ENCODE measurements at regions not wholly inside any gene's neighbourhood (a gene's known extent, or its start where the extent isn't known, plus 50 kb on each side); places are given as distances from the start of the nearest gene placed in this dataset.
A peak's percentile ranks its signal among the peaks of the same experiment; 100 is the strongest.

GRCh38 chr6:79842376-79843040, 104.8 kb downstream of the ELOVL4 start:
- H3K36me3 ChIP-seq (ENCODE audit: control insufficient read depth in 2 of 3, insufficient read depth in 3 of 3, low read length in 3 of 3) = no peaks in the 10 kb centered on the region
- Mint-ChIP-seq H3K27me3 (peaks cover 0 to 42% (median 30%) of the 10 kb centered on the region in 5 donors), H3K4me3 (no peak overlapping the region), H3K27ac (no peak overlapping the region), H3K36me3 (no peaks in the 10 kb centered on the region), H3K4me1 (peaks cover 0 to 2% (median 0%) of the 10 kb centered on the region in 7 donors), H3K9me3 (peaks cover 0 to 5% (median 0%) of the 10 kb centered on the region in 11 donors)
- ATAC-seq (no peak), DNase-seq (no peak)
- CTCF ChIA-PET = no interaction called here
- POLR2A ChIA-PET = no interaction called here
- no peaks in the 10 kb centered on the region for H3K4me1 ChIP-seq (ENCODE audit: control insufficient read depth in 2 of 2, insufficient read depth in 2 of 2, low read length in 2 of 2)
- no peaks in the 10 kb centered on the region for H3K9me3 ChIP-seq (ENCODE audit: control insufficient read depth in 2 of 3, low read length in 3 of 3)
- intact Hi-C loops (cut with micrococcal nuclease) = no loop called here
- no peak overlapping the region for H3K4me3 ChIP-seq (ENCODE audit: low read length)
- H3K27me3 ChIP-seq (ENCODE audit: control insufficient read depth in 2 of 2, insufficient read depth in 2 of 2, low read length in 2 of 2) = no peaks in the 10 kb centered on the region
- no peak overlapping the region for H3K27ac ChIP-seq (ENCODE audit: low read depth, low read length)

GRCh38 chr6:79841577-79842375, 105.6 kb downstream of the ELOVL4 start:
- H3K27me3 Mint-ChIP-seq = peaks cover 2 to 37% (median 26%) of the 10 kb centered on the region in 5 donors
- intact Hi-C loops (cut with micrococcal nuclease) = no loop called here
- ChIA-PET CTCF (no interaction called here), POLR2A (no interaction called here)
- Histone ChIP-seq H3K4me3 (ENCODE audit: low read length) (no peak overlapping the region), H3K9me3 (ENCODE audit: control insufficient read depth in 2 of 3, low read length in 3 of 3) (no peaks in the 10 kb centered on the region), H3K27me3 (ENCODE audit: control insufficient read depth in 2 of 2, insufficient read depth in 2 of 2, low read length in 2 of 2) (no peaks in the 10 kb centered on the region), H3K4me1 (ENCODE audit: control insufficient read depth in 2 of 2, insufficient read depth in 2 of 2, low read length in 2 of 2) (no peaks in the 10 kb centered on the region), H3K27ac (ENCODE audit: low read depth, low read length) (no peak overlapping the region), H3K36me3 (ENCODE audit: control insufficient read depth in 2 of 3, insufficient read depth in 3 of 3, low read length in 3 of 3) (no peaks in the 10 kb centered on the region)
- peaks cover 0 to 5% (median 0%) of the 10 kb centered on the region in 11 donors for H3K9me3 Mint-ChIP-seq
- no peak for DNase-seq
- no peak overlapping the region for H3K27ac Mint-ChIP-seq
- no peak overlapping the region for H3K4me3 Mint-ChIP-seq
- H3K4me1 Mint-ChIP-seq = peaks cover 0 to 2% (median 0%) of the 10 kb centered on the region in 7 donors
- H3K36me3 Mint-ChIP-seq = no peaks in the 10 kb centered on the region
- ATAC-seq = peak; percentile 36

GRCh38 chr6:79838851-79839250, 108.5 kb downstream of the ELOVL4 start:
- H3K4me3 ChIP-seq (ENCODE audit: low read length) = no peak overlapping the region
- ATAC-seq = no peak
- no peak overlapping the region for H3K27ac Mint-ChIP-seq
- no peaks in the 10 kb centered on the region for H3K4me1 ChIP-seq (ENCODE audit: control insufficient read depth in 2 of 2, insufficient read depth in 2 of 2, low read length in 2 of 2)
- H3K4me1 Mint-ChIP-seq = peaks cover 0 to 2% (median 0%) of the 10 kb centered on the region in 7 donors
- POLR2A ChIA-PET = no interaction called here
- intact Hi-C loops (cut with micrococcal nuclease) = no loop called here
- peaks cover 0 to 5% (median 0%) of the 10 kb centered on the region in 11 donors for H3K9me3 Mint-ChIP-seq
- H3K27me3 Mint-ChIP-seq = peaks cover 8 to 41% (median 22%) of the 10 kb centered on the region in 5 donors
- no peaks in the 10 kb centered on the region for H3K36me3 Mint-ChIP-seq
- CTCF ChIA-PET = no interaction called here
- no peaks in the 10 kb centered on the region for H3K27me3 ChIP-seq (ENCODE audit: control insufficient read depth in 2 of 2, insufficient read depth in 2 of 2, low read length in 2 of 2)
- DNase-seq = no peak
- H3K27ac ChIP-seq (ENCODE audit: low read depth, low read length) = no peak overlapping the region
- no peaks in the 10 kb centered on the region for H3K9me3 ChIP-seq (ENCODE audit: control insufficient read depth in 2 of 3, low read length in 3 of 3)
- H3K4me3 Mint-ChIP-seq = no peak overlapping the region
- no peaks in the 10 kb centered on the region for H3K36me3 ChIP-seq (ENCODE audit: control insufficient read depth in 2 of 3, insufficient read depth in 3 of 3, low read length in 3 of 3)

- ChIA-PET CTCF (no interaction called here), POLR2A (no interaction called here)
- ATAC-seq (no peak), DNase-seq (no peak)
- Mint-ChIP-seq H3K4me1 (no peaks in the 10 kb centered on the region), H3K4me3 (no peak overlapping the region), H3K36me3 (no peaks in the 10 kb centered on the region), H3K27ac (no peak overlapping the region), H3K9me3 (peaks cover 0 to 2% (median 0%) of the 10 kb centered on the region in 11 donors), H3K27me3 (peaks cover 8 to 44% (median 26%) of the 10 kb centered on the region in 5 donors)
- Histone ChIP-seq H3K27ac (ENCODE audit: low read depth, low read length) (no peak overlapping the region), H3K4me1 (ENCODE audit: control insufficient read depth in 2 of 2, insufficient read depth in 2 of 2, low read length in 2 of 2) (no peaks in the 10 kb centered on the region), H3K4me3 (ENCODE audit: low read length) (no peak overlapping the region), H3K36me3 (ENCODE audit: control insufficient read depth in 2 of 3, insufficient read depth in 3 of 3, low read length in 3 of 3) (no peaks in the 10 kb centered on the region), H3K27me3 (ENCODE audit: control insufficient read depth in 2 of 2, insufficient read depth in 2 of 2, low read length in 2 of 2) (no peaks in the 10 kb centered on the region), H3K9me3 (ENCODE audit: control insufficient read depth in 2 of 3, low read length in 3 of 3) (no peaks in the 10 kb centered on the region)
- intact Hi-C loops (cut with micrococcal nuclease) = no loop called here
These were observed 113.4 kb downstream of the ELOVL4 start for GRCh38 chr6:79833964-79834284.

GRCh38 chr6:79833264-79833963, 113.9 kb downstream of the ELOVL4 start:
- peaks cover 0 to 2% (median 0%) of the 10 kb centered on the region in 11 donors for H3K9me3 Mint-ChIP-seq
- no peaks in the 10 kb centered on the region for H3K36me3 ChIP-seq (ENCODE audit: control insufficient read depth in 2 of 3, insufficient read depth in 3 of 3, low read length in 3 of 3)
- no peaks in the 10 kb centered on the region for H3K9me3 ChIP-seq (ENCODE audit: control insufficient read depth in 2 of 3, low read length in 3 of 3)
- ChIA-PET CTCF (no interaction called here), POLR2A (no interaction called here)
- H3K4me3 ChIP-seq (ENCODE audit: low read length) = no peak overlapping the region
- H3K36me3 Mint-ChIP-seq = no peaks in the 10 kb centered on the region
- H3K27me3 ChIP-seq (ENCODE audit: control insufficient read depth in 2 of 2, insufficient read depth in 2 of 2, low read length in 2 of 2) = no peaks in the 10 kb centered on the region
- ATAC-seq (no peak), DNase-seq (no peak)
- H3K4me1 ChIP-seq (ENCODE audit: control insufficient read depth in 2 of 2, insufficient read depth in 2 of 2, low read length in 2 of 2) = no peaks in the 10 kb centered on the region
- H3K27ac ChIP-seq (ENCODE audit: low read depth, low read length) = no peak overlapping the region
- H3K27ac Mint-ChIP-seq = no peak overlapping the region
- H3K4me3 Mint-ChIP-seq = no peak overlapping the region
- H3K4me1 Mint-ChIP-seq = no peaks in the 10 kb centered on the region
- H3K27me3 Mint-ChIP-seq = peaks cover 8 to 42% (median 26%) of the 10 kb centered on the region in 5 donors
- intact Hi-C loops (cut with micrococcal nuclease) = no loop called here

GRCh38 chr6:79832723-79833122, 114.6 kb downstream of the ELOVL4 start:
- intact Hi-C loops (cut with micrococcal nuclease) = no loop called here
- ChIA-PET POLR2A (no interaction called here), CTCF (no interaction called here)
- Histone ChIP-seq H3K27ac (ENCODE audit: low read depth, low read length) (no peak overlapping the region), H3K4me3 (ENCODE audit: low read length) (no peak overlapping the region), H3K27me3 (ENCODE audit: control insufficient read depth in 2 of 2, insufficient read depth in 2 of 2, low read length in 2 of 2) (no peaks in the 10 kb centered on the region), H3K36me3 (ENCODE audit: control insufficient read depth in 2 of 3, insufficient read depth in 3 of 3, low read length in 3 of 3) (no peaks in the 10 kb centered on the region), H3K4me1 (ENCODE audit: control insufficient read depth in 2 of 2, insufficient read depth in 2 of 2, low read length in 2 of 2) (no peaks in the 10 kb centered on the region), H3K9me3 (ENCODE audit: control insufficient read depth in 2 of 3, low read length in 3 of 3) (no peaks in the 10 kb centered on the region)
- Mint-ChIP-seq H3K9me3 (peaks cover 0 to 3% (median 0%) of the 10 kb centered on the region in 11 donors), H3K4me3 (no peak overlapping the region), H3K36me3 (no peaks in the 10 kb centered on the region), H3K27me3 (peaks cover 8 to 41% (median 28%) of the 10 kb centered on the region in 5 donors), H3K4me1 (no peaks in the 10 kb centered on the region), H3K27ac (no peak overlapping the region)
- ATAC-seq (no peak), DNase-seq (no peak)
